ENCODE measurements at regions not wholly inside any gene's neighbourhood (a gene's known extent, or its start where the extent isn't known, plus 50 kb on each side); places are given as distances from the start of the nearest gene placed in this dataset.

DNA sequence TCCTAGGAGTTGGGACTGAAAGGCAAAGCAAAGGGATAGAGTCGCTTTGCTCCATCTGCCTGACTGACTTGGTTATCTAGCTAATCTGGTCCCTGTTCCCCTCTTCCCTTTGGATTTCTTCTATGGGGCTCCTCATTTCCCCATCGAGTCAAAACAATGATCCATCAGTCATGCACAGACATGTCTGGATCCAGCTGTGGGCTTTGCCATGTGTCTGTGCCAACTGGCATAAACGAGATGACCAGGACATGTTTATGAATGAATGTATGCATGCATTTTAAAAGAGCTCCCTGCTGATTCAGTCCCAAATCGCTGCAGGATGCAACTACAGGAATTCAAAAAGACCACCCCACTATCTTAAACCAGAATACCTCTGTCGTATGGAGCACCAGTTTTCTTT lies 122.0 kb downstream of the ARL4A start:
- no peak overlapping the region for H3K4me3 ChIP-seq (ENCODE audit: low read depth, low read length)
- no peak for DNase-seq (ENCODE audit: low read depth)
- TF ChIP-seq, protein P1, sequence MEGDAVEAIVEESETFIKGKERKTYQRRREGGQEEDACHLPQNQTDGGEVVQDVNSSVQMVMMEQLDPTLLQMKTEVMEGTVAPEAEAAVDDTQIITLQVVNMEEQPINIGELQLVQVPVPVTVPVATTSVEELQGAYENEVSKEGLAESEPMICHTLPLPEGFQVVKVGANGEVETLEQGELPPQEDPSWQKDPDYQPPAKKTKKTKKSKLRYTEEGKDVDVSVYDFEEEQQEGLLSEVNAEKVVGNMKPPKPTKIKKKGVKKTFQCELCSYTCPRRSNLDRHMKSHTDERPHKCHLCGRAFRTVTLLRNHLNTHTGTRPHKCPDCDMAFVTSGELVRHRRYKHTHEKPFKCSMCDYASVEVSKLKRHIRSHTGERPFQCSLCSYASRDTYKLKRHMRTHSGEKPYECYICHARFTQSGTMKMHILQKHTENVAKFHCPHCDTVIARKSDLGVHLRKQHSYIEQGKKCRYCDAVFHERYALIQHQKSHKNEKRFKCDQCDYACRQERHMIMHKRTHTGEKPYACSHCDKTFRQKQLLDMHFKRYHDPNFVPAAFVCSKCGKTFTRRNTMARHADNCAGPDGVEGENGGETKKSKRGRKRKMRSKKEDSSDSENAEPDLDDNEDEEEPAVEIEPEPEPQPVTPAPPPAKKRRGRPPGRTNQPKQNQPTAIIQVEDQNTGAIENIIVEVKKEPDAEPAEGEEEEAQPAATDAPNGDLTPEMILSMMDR (IDR thresholded peaks at IDR 0.05; ENCODE audit: insufficient read depth, low read depth, low read length): no peak

DNA sequence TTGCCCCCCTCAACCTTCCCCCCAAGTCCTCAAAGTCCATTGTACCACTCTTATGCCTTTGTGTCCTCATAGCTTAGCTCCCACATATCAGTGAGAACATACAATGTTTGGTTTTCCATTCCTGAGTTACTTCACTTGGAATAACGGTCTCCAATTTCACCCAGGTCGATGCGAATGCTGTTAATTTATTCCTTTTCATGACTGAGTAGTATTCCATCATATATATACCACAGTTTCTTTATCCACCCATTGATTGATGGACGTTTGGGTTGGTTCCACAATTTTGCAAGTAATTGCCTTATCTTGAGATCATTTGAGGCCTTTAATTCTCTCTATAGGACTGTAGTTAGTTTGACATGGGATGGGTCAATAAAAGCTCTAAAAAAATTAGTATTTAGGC lies 124.7 kb downstream of the ARL4A start:
- no peak overlapping the region for H3K4me3 ChIP-seq (ENCODE audit: low read depth, low read length)
- TF ChIP-seq, protein P1 (IDR thresholded peaks at IDR 0.05; ENCODE audit: insufficient read depth, low read depth, low read length): no peak
- DNase-seq (ENCODE audit: low read depth): no peak

DNA sequence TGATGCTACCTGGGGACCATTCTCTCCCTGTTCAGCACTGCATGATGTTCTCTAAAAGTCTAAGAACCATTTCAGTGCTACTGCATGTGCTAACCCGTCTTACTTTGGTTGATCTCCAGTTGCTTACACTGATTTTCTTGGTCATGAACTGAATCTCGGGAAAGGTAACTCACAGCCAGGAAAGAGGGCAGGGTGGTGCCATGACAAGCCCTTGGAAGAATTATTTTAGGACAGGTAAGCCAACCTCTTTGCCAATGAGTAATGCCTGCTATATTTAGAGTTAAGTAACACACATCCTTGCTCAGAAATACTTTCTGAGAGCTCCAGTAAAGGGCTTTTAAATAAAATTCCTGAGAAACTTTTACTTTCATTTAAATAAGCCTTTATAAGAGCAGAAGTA lies 126.7 kb downstream of the ARL4A start:
- H3K4me3 ChIP-seq (ENCODE audit: low read depth, low read length): no peak overlapping the region
- DNase-seq (ENCODE audit: low read depth): no peak
- TF ChIP-seq, protein P1 (IDR thresholded peaks at IDR 0.05; ENCODE audit: insufficient read depth, low read depth, low read length): no peak

DNA sequence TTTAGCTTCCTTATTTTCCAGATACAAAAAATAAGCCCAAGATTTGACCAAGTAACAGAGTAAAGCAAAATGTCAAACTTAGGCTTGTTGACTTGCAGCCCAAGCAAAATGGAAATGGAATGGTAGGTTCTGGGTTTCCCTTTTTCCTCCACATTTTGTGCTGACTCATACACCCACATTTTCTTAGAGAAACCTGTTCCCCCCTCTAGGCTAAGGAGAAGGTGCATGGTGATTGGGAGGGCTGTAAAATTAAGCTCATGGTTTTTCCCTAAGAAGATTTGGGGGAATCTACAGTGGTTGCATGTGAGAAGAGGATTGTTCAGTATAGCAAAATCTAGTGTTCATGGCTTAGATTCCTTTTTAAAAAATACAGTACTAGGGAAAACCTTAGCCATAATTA lies 127.4 kb downstream of the ARL4A start:
- TF ChIP-seq, protein P1 (IDR thresholded peaks at IDR 0.05; ENCODE audit: insufficient read depth, low read depth, low read length): no peak
- DNase-seq (ENCODE audit: low read depth): no peak
- H3K4me3 ChIP-seq (ENCODE audit: low read depth, low read length): no peak overlapping the region

DNA sequence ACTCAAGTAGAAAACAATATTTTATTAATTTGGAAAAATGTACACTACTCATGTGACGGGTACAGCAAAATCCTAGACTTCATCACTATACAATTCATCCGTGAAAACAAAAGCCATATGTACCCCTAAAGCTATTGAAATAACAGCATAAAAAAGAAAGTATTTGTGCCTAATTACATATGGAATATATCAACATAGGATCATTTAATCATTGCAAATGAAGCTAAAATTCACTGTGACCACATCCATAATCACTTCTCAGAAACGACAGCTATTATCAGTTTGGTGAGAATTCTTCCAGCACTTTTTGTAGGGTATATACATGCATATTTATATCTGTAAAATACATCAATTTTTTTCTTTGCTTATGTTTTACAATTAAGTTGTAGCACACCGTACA lies 128.0 kb downstream of the ARL4A start:
- TF ChIP-seq, protein P1 (IDR thresholded peaks at IDR 0.05; ENCODE audit: insufficient read depth, low read depth, low read length): no peak
- no peak overlapping the region for H3K4me3 ChIP-seq (ENCODE audit: low read depth, low read length)
- no peak for DNase-seq (ENCODE audit: low read depth)

DNA sequence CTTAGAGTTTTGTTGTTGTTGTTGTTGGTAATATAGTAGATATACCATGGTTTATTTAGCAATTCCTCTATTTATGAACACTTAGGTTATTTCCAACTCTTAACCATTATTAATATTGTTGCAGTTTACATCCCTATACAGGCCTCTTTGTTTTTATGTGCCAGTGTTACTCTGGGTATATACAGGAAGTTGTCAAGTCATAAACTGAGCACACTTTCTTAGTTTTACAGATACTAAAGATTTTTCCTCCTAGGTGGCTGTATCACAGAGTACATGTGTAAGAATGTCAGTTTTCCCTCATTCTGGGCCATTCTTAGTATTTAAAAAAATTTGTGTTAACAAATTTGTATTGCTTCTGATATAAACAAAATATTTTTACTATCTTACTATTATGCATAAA lies 128.4 kb downstream of the ARL4A start:
- DNase-seq (ENCODE audit: low read depth): no peak
- TF ChIP-seq, protein P1 (IDR thresholded peaks at IDR 0.05; ENCODE audit: insufficient read depth, low read depth, low read length): no peak
- no peak overlapping the region for H3K4me3 ChIP-seq (ENCODE audit: low read depth, low read length)

DNA sequence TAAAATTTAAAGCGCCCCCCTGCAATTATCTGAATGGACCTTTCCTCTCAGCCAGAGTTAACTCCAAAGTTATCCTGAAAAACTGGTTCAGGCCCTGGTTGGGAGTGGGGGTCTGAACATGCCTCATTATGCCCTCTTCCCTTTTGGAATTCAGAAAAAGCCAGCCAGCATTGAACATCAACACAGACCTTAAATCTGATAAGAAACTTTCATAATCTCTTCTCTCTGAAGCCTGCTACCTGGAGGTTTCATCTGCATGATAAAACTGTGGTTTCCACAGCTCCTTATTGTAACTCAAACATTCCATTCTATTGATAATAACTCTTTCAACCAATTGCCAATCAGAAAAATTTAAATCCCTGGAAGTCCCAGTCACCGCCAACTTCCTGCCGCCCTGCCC lies 133.3 kb downstream of the ARL4A start:
- no peak overlapping the region for H3K4me3 ChIP-seq (ENCODE audit: low read depth, low read length)
- TF ChIP-seq, protein P1 (IDR thresholded peaks at IDR 0.05; ENCODE audit: insufficient read depth, low read depth, low read length): no peak
- no peak for DNase-seq (ENCODE audit: low read depth)
